ENCODE measurements at regions not wholly inside any gene's neighbourhood (a gene's known extent, or its start where the extent isn't known, plus 50 kb on each side); places are given as distances from the start of the nearest gene placed in this dataset.

DNA sequence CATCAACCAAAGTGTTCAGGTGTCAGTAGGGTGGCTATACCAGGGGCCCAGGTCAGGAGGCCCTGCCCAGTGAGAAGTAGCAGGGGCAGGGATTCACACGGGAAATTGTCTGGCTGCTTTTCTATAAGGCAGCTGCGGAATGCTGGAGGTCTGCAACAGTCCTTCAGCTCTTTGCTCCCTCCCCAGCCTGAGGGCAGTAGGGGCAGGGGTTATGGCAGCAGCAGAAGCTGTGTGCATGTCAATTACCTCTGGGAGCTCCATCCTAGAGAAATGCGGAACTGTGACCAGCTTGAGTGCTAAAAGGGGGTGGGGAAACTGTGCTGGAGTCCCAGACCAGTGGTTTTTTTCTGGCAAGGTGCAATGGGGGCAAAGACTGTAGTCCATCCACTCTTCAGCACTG, 810.4 kb downstream of the PCDH7 start:
- no peaks in the 10 kb centered on the region for H3K27me3 ChIP-seq (ENCODE audit: control insufficient read depth in 2 of 2, insufficient read depth in 2 of 2, low read length in 2 of 2)
- no peak overlapping the region for H2AFZ ChIP-seq (ENCODE audit: insufficient read depth, low read depth, low read length, poor library complexity, severe bottlenecking)
- Mint-ChIP-seq H3K27me3 (ENCODE audit: low read depth in 3 of 3) (peaks cover 0 to 6% (median 0%) of the 10 kb centered on the region in 3 donors), H3K27ac (no peak overlapping the region), H3K36me3 (no peaks in the 10 kb centered on the region), H3K4me3 (no peak overlapping the region), H3K9me3 (peaks cover 2 to 12% (median 5%) of the 10 kb centered on the region in 7 donors), H3K4me1 (no peaks in the 10 kb centered on the region)
- H3K9me3 ChIP-seq (replicated peaks in 1 of 2; ENCODE audit: control insufficient read depth in 1 of 2, insufficient read depth in 1 of 2, low read length in 2 of 2), result peaks cover 12 to 22% of the 10 kb centered on the region in 2 donors
- H4K20me1 ChIP-seq (ENCODE audit: insufficient read depth, low read length), result no peaks in the 10 kb centered on the region
- 82% methylated on average over 3 of the region's 3 CpGs for WGBS (ENCODE audit: insufficient coverage)
- H3K36me3 ChIP-seq (replicated peaks in 1 of 2; ENCODE audit: control insufficient read depth in 1 of 2, insufficient read depth in 2 of 2, low read length in 2 of 2), result no peaks in the 10 kb centered on the region
- no peak overlapping the region for H3K9ac ChIP-seq (ENCODE audit: insufficient read depth, low read length, poor library complexity, severe bottlenecking)
- no peak overlapping the region for H3K27ac ChIP-seq (ENCODE audit: low read depth in 1 of 2, low read length in 2 of 2)
- TF ChIP-seq CTCF (IDR thresholded peaks at IDR 0.05), result no peak
- intact Hi-C loops (cut with micrococcal nuclease), result no loop called here
- no peak overlapping the region for H3K4me3 ChIP-seq (replicated peaks in 1 of 3; ENCODE audit: low read depth in 2 of 3, low read length in 3 of 3)
- no peaks in the 10 kb centered on the region for H3K4me1 ChIP-seq (ENCODE audit: control insufficient read depth in 1 of 2, insufficient read depth in 2 of 2, low read length in 2 of 2)
- H3K79me2 ChIP-seq (ENCODE audit: insufficient read depth, low read length), result no peaks in the 10 kb centered on the region
- no peak overlapping the region for H3K4me2 ChIP-seq (replicated peaks; ENCODE audit: extremely low read depth, low read length, poor library complexity, severe bottlenecking)
- no peak for DNase-seq

DNA sequence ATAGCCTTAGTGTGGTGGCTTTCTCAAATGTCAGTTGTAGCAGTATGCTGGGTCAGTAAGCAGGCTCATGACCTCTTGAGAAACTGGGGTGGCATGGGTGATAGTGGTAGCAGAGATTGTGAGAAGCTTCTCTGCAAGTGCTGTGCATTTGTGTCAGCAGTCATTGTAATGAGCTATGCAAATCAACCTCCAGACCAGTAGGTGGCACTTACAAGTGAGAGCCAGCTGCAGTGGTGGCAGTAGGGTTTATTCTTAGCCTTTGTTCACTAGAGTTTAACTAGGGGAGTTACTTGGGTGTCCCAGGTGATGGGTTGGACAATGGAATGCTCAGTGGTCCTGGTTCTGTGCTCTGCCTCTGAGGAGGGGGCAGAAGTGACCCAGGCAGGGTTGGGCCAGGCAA, 818.7 kb downstream of the PCDH7 start:
- Mint-ChIP-seq H3K4me1 (no peaks in the 10 kb centered on the region), H3K4me3 (no peak overlapping the region), H3K9me3 (peaks cover 0 to 18% (median 0%) of the 10 kb centered on the region in 7 donors), H3K36me3 (no peaks in the 10 kb centered on the region), H3K27me3 (ENCODE audit: low read depth in 3 of 3) (no peaks in the 10 kb centered on the region), H3K27ac (no peak overlapping the region)
- Histone ChIP-seq H2AFZ (ENCODE audit: insufficient read depth, low read depth, low read length, poor library complexity, severe bottlenecking) (no peak overlapping the region), H3K27me3 (ENCODE audit: control insufficient read depth in 2 of 2, insufficient read depth in 2 of 2, low read length in 2 of 2) (no peaks in the 10 kb centered on the region), H3K79me2 (ENCODE audit: insufficient read depth, low read length) (no peaks in the 10 kb centered on the region), H3K4me2 (replicated peaks; ENCODE audit: extremely low read depth, low read length, poor library complexity, severe bottlenecking) (no peak overlapping the region), H3K4me1 (ENCODE audit: control insufficient read depth in 1 of 2, insufficient read depth in 2 of 2, low read length in 2 of 2) (no peaks in the 10 kb centered on the region), H3K9ac (ENCODE audit: insufficient read depth, low read length, poor library complexity, severe bottlenecking) (no peak overlapping the region), H3K36me3 (replicated peaks in 1 of 2; ENCODE audit: control insufficient read depth in 1 of 2, insufficient read depth in 2 of 2, low read length in 2 of 2) (no peaks in the 10 kb centered on the region), H4K20me1 (ENCODE audit: insufficient read depth, low read length) (no peaks in the 10 kb centered on the region), H3K27ac (ENCODE audit: low read depth in 1 of 2, low read length in 2 of 2) (no peak overlapping the region), H3K9me3 (replicated peaks in 1 of 2; ENCODE audit: control insufficient read depth in 1 of 2, insufficient read depth in 1 of 2, low read length in 2 of 2) (peaks cover 0 to 4% of the 10 kb centered on the region in 2 donors), H3K4me3 (replicated peaks in 1 of 3; ENCODE audit: low read depth in 2 of 3, low read length in 3 of 3) (no peak overlapping the region)
- no peak for TF ChIP-seq CTCF (IDR thresholded peaks at IDR 0.05)
- DNase-seq, result no peak
- intact Hi-C loops (cut with micrococcal nuclease), result no loop called here
